Activated naive CD8-positive, alpha-beta T cell treated with anti-CD3 and anti-CD28 coated beads, Interleukin-2, amount 50 U/mL, for 24 hours (primary cell): ENCODE measurements at regions not wholly inside any gene's neighbourhood (a gene's known extent, or its start where the extent isn't known, plus 50 kb on each side); places are given as distances from the start of the nearest gene placed in this dataset.

Experiments
- ATAC-seq: fragments of 150-1000 bp; cut with Tn5 transposase; one replicate; pipeline ENCODE4 v1.10.0; 2021
- DNase-seq: peaks from one replicate; pipeline ENCODE4 v3.0.0; 2021
- H3K27ac Mint-ChIP-seq: one replicate; pipeline ENCODE4 v1.8.0; 2021; ENCODE audit warnings: mild to moderate bottlenecking, mixed read lengths
- H3K27me3 Mint-ChIP-seq: one replicate; pipeline ENCODE4 v1.8.0; 2021; ENCODE audit warnings: mixed read lengths
- H3K36me3 Mint-ChIP-seq: one replicate; pipeline ENCODE4 v1.8.0; 2021; ENCODE audit warnings: low read depth, mixed read lengths
- H3K4me1 Mint-ChIP-seq: one replicate; pipeline ENCODE4 v1.8.0; 2021; ENCODE audit warnings: mixed read lengths
- H3K4me3 Mint-ChIP-seq: one replicate; pipeline ENCODE4 v1.8.0; 2021; ENCODE audit warnings: mild to moderate bottlenecking, moderate library complexity, mixed read lengths
- H3K9me3 Mint-ChIP-seq: one replicate; pipeline ENCODE4 v1.8.0; 2021; ENCODE audit warnings: mixed read lengths

- no peak overlapping the region for H3K27ac Mint-ChIP-seq
- no peaks in the 10 kb centered on the region for H3K27me3 Mint-ChIP-seq
- no peak overlapping the region for H3K4me3 Mint-ChIP-seq
- H3K36me3 Mint-ChIP-seq = no peaks in the 10 kb centered on the region
- no peak for ATAC-seq
- H3K9me3 Mint-ChIP-seq = no peaks in the 10 kb centered on the region
- no peaks in the 10 kb centered on the region for H3K4me1 Mint-ChIP-seq
- DNase-seq = no peak
Measured at GRCh38 chr10:64271983-64272382, 750.8 kb downstream of the REEP3 start.

GRCh38 chr10:64275001-64275400 lies 753.8 kb downstream of the REEP3 start:
- H3K4me3 Mint-ChIP-seq = no peak overlapping the region
- H3K4me1 Mint-ChIP-seq = no peaks in the 10 kb centered on the region
- H3K27ac Mint-ChIP-seq = no peak overlapping the region
- ATAC-seq = no peak
- DNase-seq = no peak
- H3K9me3 Mint-ChIP-seq = no peaks in the 10 kb centered on the region
- H3K36me3 Mint-ChIP-seq = no peaks in the 10 kb centered on the region
- H3K27me3 Mint-ChIP-seq = no peaks in the 10 kb centered on the region

- H3K4me3 Mint-ChIP-seq = no peak overlapping the region
- no peaks in the 10 kb centered on the region for H3K36me3 Mint-ChIP-seq
- H3K4me1 Mint-ChIP-seq = no peaks in the 10 kb centered on the region
- DNase-seq (no peak), ATAC-seq (no peak)
- H3K27ac Mint-ChIP-seq = no peak overlapping the region
- H3K27me3 Mint-ChIP-seq = no peaks in the 10 kb centered on the region
- no peaks in the 10 kb centered on the region for H3K9me3 Mint-ChIP-seq
Measured at GRCh38 chr10:64275774-64276173, 754.6 kb downstream of the REEP3 start.

- DNase-seq (no peak), ATAC-seq (no peak)
- Mint-ChIP-seq H3K27ac (no peak overlapping the region), H3K9me3 (no peaks in the 10 kb centered on the region), H3K36me3 (no peaks in the 10 kb centered on the region), H3K4me3 (no peak overlapping the region), H3K4me1 (no peaks in the 10 kb centered on the region), H3K27me3 (no peaks in the 10 kb centered on the region)
Measured at GRCh38 chr10:64277536-64277935, 756.3 kb downstream of the REEP3 start.

GRCh38 chr10:64283621-64284020 lies 762.4 kb downstream of the REEP3 start:
- Mint-ChIP-seq H3K36me3 (no peaks in the 10 kb centered on the region), H3K27ac (no peak overlapping the region), H3K4me1 (no peaks in the 10 kb centered on the region), H3K9me3 (no peaks in the 10 kb centered on the region), H3K4me3 (no peak overlapping the region), H3K27me3 (no peaks in the 10 kb centered on the region)
- no peak for DNase-seq
- no peak for ATAC-seq

GRCh38 chr10:64286533-64286932 lies 765.3 kb downstream of the REEP3 start:
- Mint-ChIP-seq H3K9me3 (no peaks in the 10 kb centered on the region), H3K36me3 (no peaks in the 10 kb centered on the region), H3K4me3 (no peak overlapping the region), H3K27me3 (no peaks in the 10 kb centered on the region), H3K4me1 (no peaks in the 10 kb centered on the region), H3K27ac (no peak overlapping the region)
- ATAC-seq (no peak), DNase-seq (no peak)

- Mint-ChIP-seq H3K36me3 (no peaks in the 10 kb centered on the region), H3K27me3 (no peaks in the 10 kb centered on the region), H3K4me3 (no peak overlapping the region), H3K27ac (no peak overlapping the region), H3K9me3 (no peaks in the 10 kb centered on the region), H3K4me1 (no peaks in the 10 kb centered on the region)
- ATAC-seq = no peak
- DNase-seq = no peak
Measured at GRCh38 chr10:64288404-64288803, 767.2 kb downstream of the REEP3 start.

- DNase-seq (no peak), ATAC-seq (no peak)
- H3K27ac Mint-ChIP-seq = no peak overlapping the region
- H3K36me3 Mint-ChIP-seq = no peaks in the 10 kb centered on the region
- H3K4me3 Mint-ChIP-seq = no peak overlapping the region
- no peaks in the 10 kb centered on the region for H3K9me3 Mint-ChIP-seq
- H3K27me3 Mint-ChIP-seq = no peaks in the 10 kb centered on the region
- H3K4me1 Mint-ChIP-seq = no peaks in the 10 kb centered on the region
Measured at GRCh38 chr10:64303566-64303965, 782.4 kb downstream of the REEP3 start.

GRCh38 chr10:64306729-64307327 lies 785.6 kb downstream of the REEP3 start:
- no peak overlapping the region for H3K4me3 Mint-ChIP-seq
- no peaks in the 10 kb centered on the region for H3K27me3 Mint-ChIP-seq
- no peaks in the 10 kb centered on the region for H3K4me1 Mint-ChIP-seq
- DNase-seq (no peak), ATAC-seq (no peak)
- H3K27ac Mint-ChIP-seq = no peak overlapping the region
- no peaks in the 10 kb centered on the region for H3K36me3 Mint-ChIP-seq
- no peaks in the 10 kb centered on the region for H3K9me3 Mint-ChIP-seq

GRCh38 chr10:64312876-64313275 lies 791.7 kb downstream of the REEP3 start:
- Mint-ChIP-seq H3K4me3 (no peak overlapping the region), H3K36me3 (no peaks in the 10 kb centered on the region), H3K4me1 (no peaks in the 10 kb centered on the region), H3K27me3 (no peaks in the 10 kb centered on the region), H3K9me3 (no peaks in the 10 kb centered on the region), H3K27ac (no peak overlapping the region)
- DNase-seq (no peak), ATAC-seq (no peak)

GRCh38 chr10:64313967-64314366 lies 792.8 kb downstream of the REEP3 start:
- no peak overlapping the region for H3K27ac Mint-ChIP-seq
- H3K4me3 Mint-ChIP-seq = no peak overlapping the region
- H3K36me3 Mint-ChIP-seq = no peaks in the 10 kb centered on the region
- H3K27me3 Mint-ChIP-seq = no peaks in the 10 kb centered on the region
- DNase-seq (no peak), ATAC-seq (no peak)
- H3K4me1 Mint-ChIP-seq = no peaks in the 10 kb centered on the region
- no peaks in the 10 kb centered on the region for H3K9me3 Mint-ChIP-seq

GRCh38 chr10:64316416-64316815 lies 795.2 kb downstream of the REEP3 start:
- Mint-ChIP-seq H3K27ac (no peak overlapping the region), H3K36me3 (no peaks in the 10 kb centered on the region), H3K4me1 (no peaks in the 10 kb centered on the region), H3K9me3 (no peaks in the 10 kb centered on the region), H3K4me3 (no peak overlapping the region), H3K27me3 (no peaks in the 10 kb centered on the region)
- DNase-seq (no peak), ATAC-seq (no peak)

- H3K36me3 Mint-ChIP-seq = no peaks in the 10 kb centered on the region
- H3K27ac Mint-ChIP-seq = no peak overlapping the region
Measured at GRCh38 chr10:64316833-64317232, 795.6 kb downstream of the REEP3 start.

GRCh38 chr10:64320448-64320847 lies 799.2 kb downstream of the REEP3 start:
- H3K27me3 Mint-ChIP-seq = no peaks in the 10 kb centered on the region
- DNase-seq = no peak
- no peaks in the 10 kb centered on the region for H3K4me1 Mint-ChIP-seq
- ATAC-seq = no peak
- H3K4me3 Mint-ChIP-seq = no peak overlapping the region
- no peaks in the 10 kb centered on the region for H3K36me3 Mint-ChIP-seq
- no peaks in the 10 kb centered on the region for H3K9me3 Mint-ChIP-seq
- H3K27ac Mint-ChIP-seq = no peak overlapping the region

More at GRCh38 chr10:64316833-64317232, 795.6 kb downstream of the REEP3 start:
- Mint-ChIP-seq H3K27me3 (no peaks in the 10 kb centered on the region), H3K4me3 (no peak overlapping the region), H3K9me3 (no peaks in the 10 kb centered on the region), H3K4me1 (no peaks in the 10 kb centered on the region)
- ATAC-seq (no peak), DNase-seq (no peak)

- no peaks in the 10 kb centered on the region for H3K4me1 Mint-ChIP-seq
- ATAC-seq (no peak), DNase-seq (no peak)
- H3K27me3 Mint-ChIP-seq = no peaks in the 10 kb centered on the region
- no peak overlapping the region for H3K4me3 Mint-ChIP-seq
- no peaks in the 10 kb centered on the region for H3K36me3 Mint-ChIP-seq
- peaks cover 18% of the 10 kb centered on the region for H3K9me3 Mint-ChIP-seq
- no peak overlapping the region for H3K27ac Mint-ChIP-seq
Measured at GRCh38 chr10:64329510-64329909, 808.3 kb downstream of the REEP3 start.

- DNase-seq = no peak
- H3K4me1 Mint-ChIP-seq = no peaks in the 10 kb centered on the region
- H3K27me3 Mint-ChIP-seq = no peaks in the 10 kb centered on the region
- H3K9me3 Mint-ChIP-seq = peaks cover 5% of the 10 kb centered on the region
- ATAC-seq = no peak
- H3K4me3 Mint-ChIP-seq = no peak overlapping the region
- no peaks in the 10 kb centered on the region for H3K36me3 Mint-ChIP-seq
- no peak overlapping the region for H3K27ac Mint-ChIP-seq
Measured at GRCh38 chr10:64332551-64332950, 811.4 kb downstream of the REEP3 start.
